ENCODE measurements at regions not wholly inside any gene's neighbourhood (a gene's known extent, or its start where the extent isn't known, plus 50 kb on each side); places are given as distances from the start of the nearest gene placed in this dataset.
"Not testable (repeated sequence)": the region's sequence is repeated elsewhere in the genome, so short reads cannot be mapped to it uniquely, and the experiment has no call there.

- no peak for DNase-seq (ENCODE audit: low spot score)
Measured at GRCh38 chr12:11978726-11979384, 91.9 kb upstream of the BCL2L14 start.

DNA sequence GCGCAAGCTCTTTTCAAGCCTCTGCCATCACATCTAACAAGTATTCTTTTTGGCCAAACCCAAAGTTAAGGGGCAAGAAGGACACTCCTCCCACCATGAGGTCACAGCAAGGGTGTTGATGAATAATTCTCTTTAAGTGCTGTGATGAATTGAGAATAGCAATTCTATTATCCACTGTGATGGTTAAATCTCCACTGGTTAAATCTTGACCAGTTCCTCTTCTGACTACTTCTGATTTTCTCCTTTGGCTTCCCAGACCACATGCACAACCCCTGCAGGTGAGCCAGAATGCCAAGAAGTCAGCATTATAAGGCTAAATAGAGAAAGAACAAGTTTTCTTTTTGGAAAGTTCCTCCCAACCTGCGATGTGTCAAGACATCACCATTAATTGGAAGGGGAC lies 90.6 kb upstream of the BCL2L14 start:
- DNase-seq (ENCODE audit: low spot score): no peak

DNA sequence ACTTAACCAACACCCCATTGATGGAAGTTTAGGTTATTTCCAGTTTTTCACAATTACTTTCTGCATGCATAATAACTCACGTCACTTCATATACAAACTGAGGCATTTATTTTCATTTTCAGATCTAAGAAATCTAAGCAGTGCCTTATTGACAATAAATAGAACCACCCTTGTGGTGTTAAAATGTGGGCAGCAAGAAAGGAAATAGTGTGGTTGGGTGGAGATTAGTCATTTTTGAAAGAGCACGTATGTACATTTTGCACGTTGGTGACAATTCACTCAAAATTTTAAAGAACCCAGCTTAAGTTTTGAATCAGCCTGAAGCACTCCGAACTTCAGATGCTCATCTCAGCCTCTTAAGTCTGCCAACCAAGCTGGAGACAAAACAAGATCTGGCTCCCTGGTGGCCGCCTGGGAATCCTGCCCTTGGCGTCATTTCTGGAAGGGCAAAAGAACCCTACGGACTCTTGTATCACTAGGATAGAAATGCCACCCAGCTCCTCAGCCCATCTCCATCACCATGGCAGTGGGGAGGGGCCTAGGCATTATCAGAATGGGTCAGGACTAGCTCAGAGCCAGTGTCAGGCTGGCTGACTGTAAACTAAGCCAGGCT lies 89.5 kb upstream of the BCL2L14 start:
- peak; percentile 1 for DNase-seq (ENCODE audit: low spot score)

DNA sequence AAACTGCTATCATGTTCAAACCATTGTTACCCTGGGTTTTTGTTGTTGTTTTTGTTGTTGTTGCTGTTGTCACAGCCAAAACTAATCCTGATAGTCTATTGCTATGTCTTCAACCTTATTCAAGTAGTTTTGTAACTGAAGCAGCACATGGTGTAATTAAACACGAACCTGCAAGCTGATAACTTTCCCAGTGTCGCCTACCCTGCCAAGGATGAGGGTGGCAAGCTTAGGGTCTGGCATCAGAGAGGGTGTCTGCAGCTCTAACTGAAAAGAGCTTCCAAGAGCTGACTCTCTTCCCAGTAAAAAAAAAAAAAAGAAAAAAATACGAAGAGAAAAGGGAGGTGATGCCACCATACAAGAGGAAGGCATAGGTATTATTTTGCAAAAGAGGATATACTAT lies 86.3 kb upstream of the BCL2L14 start:
- DNase-seq (ENCODE audit: low spot score): no peak

GRCh38 chr12:11986165-11986564 lies 84.6 kb upstream of the BCL2L14 start:
- no peak for DNase-seq (ENCODE audit: low spot score)

GRCh38 chr12:11987901-11988300 lies 82.8 kb upstream of the BCL2L14 start:
- no peak for DNase-seq (ENCODE audit: low spot score)

DNA sequence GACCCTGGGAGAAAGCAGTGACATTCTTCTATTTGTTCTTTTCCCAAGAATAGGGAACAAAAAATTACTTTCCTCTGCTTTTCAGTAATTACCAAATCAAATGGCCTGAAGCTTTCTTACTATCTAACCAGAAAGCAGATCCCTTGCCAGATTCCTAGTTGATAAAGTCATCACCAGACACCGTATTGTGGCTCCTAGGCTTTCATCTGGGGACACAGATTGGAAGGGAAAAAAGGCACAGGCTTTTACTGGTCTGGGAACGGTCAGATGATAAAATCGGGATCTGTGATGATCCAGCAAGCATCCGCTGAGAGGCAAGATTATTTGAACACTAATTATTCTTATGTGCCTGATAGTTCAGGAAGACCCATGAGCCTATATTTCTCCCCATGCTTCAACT lies 79.1 kb upstream of the BCL2L14 start:
- no peak for DNase-seq (ENCODE audit: low spot score)

- no peak for DNase-seq (ENCODE audit: low spot score)
Measured at GRCh38 chr12:11992515-11992914, 78.2 kb upstream of the BCL2L14 start.

- not testable (repeated sequence) for DNase-seq (ENCODE audit: low spot score)
Measured at GRCh38 chr12:11998307-11998943, 72.3 kb upstream of the BCL2L14 start.

- no peak for DNase-seq (ENCODE audit: low spot score)
Measured at GRCh38 chr12:11998944-11999315, 71.8 kb upstream of the BCL2L14 start.

GRCh38 chr12:12003609-12004008 lies 67.1 kb upstream of the BCL2L14 start:
- DNase-seq (ENCODE audit: low spot score): no peak

- DNase-seq (ENCODE audit: low spot score): no peak
Measured at GRCh38 chr12:12004524-12004923, 66.2 kb upstream of the BCL2L14 start.

DNA sequence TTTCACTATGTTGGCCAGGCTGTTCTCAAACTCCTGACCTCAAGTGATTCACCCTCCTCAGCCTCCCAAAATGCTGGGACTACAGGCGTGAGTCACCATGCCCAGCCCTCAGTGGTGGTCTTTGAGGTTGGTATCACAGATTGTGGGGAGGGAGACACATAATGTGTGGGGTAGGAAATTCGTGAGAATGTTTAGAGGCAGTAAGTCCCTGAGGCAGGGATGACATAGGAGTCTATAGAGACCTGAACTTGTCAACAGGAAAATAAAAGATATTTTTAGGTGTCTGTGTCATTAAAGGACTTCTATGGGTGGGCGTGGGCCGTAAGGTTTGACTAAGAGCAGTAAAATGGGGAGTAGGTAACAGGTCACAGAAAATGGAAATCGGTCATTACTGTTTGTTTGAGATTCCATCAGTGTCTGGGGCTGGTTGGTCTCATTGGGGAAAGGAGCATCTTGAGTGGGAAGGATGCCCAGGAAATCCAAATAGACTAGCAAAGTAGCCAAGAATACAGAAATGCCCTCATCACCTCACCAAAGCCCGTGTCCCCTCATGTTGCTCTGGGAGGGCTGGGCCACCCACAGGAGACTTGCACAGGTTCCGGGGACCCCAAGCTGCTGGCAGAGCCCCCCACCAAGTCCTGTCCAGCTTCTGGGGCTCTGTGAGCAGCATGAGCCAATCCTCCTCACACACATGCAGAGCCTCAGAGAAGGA lies 63.6 kb upstream of the BCL2L14 start:
- no peak for DNase-seq (ENCODE audit: low spot score)

GRCh38 chr12:12007713-12008231 lies 63.0 kb upstream of the BCL2L14 start:
- no peak for DNase-seq (ENCODE audit: low spot score)

- DNase-seq (ENCODE audit: low spot score): no peak
Measured at GRCh38 chr12:12008232-12008850, 62.4 kb upstream of the BCL2L14 start.

DNA sequence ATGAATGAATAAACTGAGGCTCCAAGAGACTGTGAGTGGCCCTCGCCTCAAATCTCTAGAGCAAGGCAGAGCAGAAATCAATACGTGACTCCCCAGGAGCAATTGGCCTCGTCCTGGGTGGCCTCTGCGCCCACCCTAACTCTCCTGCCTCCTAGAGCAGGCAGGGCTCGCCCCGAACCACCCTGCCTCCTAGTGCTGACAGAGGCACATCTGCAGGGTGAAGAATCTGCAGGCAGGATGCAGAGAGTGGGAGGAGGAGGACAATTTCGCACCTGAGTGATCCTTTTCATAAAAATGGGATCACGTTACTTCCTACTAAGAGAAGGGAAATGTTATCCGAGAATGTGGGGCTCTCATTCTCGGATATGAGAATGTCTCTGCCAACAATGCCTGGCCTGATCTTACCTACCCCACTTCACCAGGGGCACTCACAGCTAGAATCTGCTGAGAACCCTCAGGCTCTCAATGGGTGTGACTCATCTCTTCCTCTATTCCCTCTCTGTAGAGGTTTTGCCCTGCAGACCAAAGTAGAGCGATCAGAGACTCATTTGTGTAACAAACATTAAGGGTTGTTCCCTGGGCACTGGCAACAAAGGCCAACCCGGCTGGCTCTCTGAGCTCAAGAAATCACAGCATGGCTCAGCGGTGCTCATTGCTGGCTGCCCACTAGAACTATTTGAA lies 61.7 kb upstream of the BCL2L14 start:
- no peak for DNase-seq (ENCODE audit: low spot score)

DNA sequence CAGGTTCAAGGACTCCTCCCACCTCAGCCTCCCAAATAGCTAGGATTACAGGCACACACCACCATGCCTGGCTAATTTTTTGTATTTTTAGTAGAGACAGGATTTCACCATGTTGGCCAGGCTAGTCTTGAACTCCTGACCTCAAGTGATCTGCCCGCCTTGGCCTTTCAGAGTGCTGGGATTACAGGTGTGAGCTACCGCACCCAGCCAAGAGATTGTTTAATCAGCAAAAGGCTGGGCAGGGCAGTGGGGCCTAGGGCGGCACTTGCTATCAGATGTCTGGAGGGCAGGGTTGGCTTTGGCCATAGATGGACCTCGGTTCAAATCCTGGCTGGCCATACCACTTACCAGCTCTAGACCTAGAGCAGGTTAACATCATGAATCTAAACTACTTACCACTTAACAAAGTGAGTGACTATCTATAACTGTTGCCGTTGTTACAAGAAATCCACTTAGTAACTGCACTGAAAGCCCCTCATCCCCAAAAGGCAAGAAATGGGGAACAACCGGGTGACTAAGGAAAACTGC lies 60.9 kb upstream of the BCL2L14 start:
- DNase-seq (ENCODE audit: low spot score): not testable (repeated sequence)

DNA sequence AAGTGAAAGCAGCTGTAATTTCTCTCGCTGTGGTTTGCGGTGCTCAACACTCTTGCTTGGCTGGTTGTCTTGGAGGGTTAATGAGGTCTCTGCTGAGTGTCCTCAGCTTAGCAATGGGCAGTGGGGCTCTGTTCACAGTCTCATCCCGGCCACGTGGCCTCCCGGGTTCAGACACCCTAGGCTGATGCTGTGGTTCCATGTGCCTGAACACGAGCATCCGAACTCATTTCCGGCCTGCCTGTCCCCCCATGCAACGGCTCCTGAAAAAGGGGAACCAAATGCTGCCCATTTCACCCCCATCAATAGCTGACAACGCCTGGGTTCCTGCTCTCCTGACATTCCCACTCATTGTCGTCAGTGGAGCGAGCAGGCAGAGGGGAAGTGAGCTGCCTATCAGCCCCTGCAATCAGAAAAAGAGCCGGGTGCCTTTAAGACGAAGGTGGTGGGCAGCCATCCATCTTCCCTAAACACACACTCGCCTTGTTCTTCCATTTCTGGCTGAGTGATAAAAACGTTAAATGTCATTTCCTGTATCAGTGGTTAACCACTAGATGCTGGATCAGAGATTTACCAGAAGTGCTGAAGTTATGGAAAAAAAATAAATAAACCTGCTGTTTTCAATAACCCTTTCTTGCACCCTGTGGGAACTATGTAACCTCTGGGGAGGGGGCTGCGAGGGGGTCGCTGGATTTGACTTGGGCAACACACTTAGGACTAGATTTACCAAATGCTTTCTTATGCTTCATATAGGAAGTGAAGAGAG lies 60.3 kb upstream of the BCL2L14 start:
- no peak for DNase-seq (ENCODE audit: low spot score)

GRCh38 chr12:12011880-12012260 lies 58.9 kb upstream of the BCL2L14 start:
- no peak for DNase-seq (ENCODE audit: low spot score)

- no peak for DNase-seq (ENCODE audit: low spot score)
Measured at GRCh38 chr12:12015073-12015685, 55.6 kb upstream of the BCL2L14 start.

Data from cerebellar cortex (tissue), 1 donor.